Endometrium (tissue), 2 donors: ENCODE measurements at regions not wholly inside any gene's neighbourhood (a gene's known extent, or its start where the extent isn't known, plus 50 kb on each side); places are given as distances from the start of the nearest gene placed in this dataset.
"Not testable (repeated sequence)": the region's sequence is repeated elsewhere in the genome, so short reads cannot be mapped to it uniquely, and the experiment has no call there.

Experiments used
- FAIRE-seq: peaks from 2 replicates; lab custom pipeline; 2012; peaks lifted over from hg19 to GRCh38; lab: Jason Lieb, UNC
- donor health status: control.
- donor health status: control.

DNA sequence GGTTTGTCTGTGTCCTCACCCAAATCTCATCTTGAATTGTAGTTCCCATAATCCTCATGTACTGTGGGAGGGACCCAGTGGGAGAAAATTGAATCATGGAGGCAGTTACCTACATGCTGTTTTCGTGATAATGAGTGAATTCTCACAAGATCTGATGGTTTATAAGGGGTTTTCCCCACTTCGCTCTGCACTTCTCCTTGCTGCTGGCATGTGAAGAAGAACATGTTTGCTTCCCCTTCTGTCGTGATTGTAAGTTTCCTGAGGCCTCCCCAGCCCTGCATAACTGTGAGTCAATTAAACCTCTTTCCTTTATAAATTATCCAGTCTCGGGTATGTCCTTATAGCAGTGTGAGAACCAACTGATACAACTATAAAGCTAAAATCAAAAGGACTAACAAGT lies 60.2 kb upstream of the RPL38 start:
- FAIRE-seq = not testable (repeated sequence)

DNA sequence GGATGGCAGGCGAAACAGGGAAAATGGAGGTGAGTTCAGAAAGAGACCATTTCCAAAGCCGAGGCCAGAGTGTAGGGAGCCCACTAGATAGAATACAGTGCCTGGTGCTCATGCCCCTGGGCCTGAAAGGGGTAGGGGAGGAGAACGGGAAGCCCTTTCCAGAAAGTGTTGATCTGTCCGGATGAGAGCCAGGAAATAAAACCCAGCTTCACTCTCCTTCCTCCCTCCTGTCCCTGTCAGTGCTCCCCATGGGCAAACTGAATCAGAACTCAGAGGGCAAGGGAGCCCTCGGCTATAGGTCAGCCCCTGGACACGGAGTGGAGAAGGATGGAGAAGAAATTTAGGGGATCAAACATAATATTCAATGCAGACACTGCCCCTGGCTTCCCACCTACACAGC lies 57.7 kb upstream of the RPL38 start:
- no peak for FAIRE-seq

DNA sequence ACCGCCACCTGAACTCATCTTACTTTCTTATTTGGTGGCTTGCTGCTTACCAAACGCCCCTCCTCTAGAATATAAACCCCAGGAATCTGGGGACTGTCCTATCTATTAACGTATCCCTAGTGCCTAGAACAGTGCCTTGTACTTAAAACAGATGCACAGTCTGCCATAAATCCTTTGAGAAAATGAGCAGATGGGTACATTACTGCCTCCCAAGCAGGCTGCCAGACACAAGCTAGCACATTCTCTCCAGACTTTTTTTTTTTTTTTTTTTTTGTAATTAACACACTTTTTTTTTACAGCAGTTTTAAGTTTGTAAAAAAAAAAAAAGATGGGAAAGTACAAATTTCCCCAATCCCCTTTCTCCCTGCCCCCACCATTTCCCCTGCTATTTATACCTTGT lies 57.3 kb upstream of the RPL38 start:
- FAIRE-seq = no peak

DNA sequence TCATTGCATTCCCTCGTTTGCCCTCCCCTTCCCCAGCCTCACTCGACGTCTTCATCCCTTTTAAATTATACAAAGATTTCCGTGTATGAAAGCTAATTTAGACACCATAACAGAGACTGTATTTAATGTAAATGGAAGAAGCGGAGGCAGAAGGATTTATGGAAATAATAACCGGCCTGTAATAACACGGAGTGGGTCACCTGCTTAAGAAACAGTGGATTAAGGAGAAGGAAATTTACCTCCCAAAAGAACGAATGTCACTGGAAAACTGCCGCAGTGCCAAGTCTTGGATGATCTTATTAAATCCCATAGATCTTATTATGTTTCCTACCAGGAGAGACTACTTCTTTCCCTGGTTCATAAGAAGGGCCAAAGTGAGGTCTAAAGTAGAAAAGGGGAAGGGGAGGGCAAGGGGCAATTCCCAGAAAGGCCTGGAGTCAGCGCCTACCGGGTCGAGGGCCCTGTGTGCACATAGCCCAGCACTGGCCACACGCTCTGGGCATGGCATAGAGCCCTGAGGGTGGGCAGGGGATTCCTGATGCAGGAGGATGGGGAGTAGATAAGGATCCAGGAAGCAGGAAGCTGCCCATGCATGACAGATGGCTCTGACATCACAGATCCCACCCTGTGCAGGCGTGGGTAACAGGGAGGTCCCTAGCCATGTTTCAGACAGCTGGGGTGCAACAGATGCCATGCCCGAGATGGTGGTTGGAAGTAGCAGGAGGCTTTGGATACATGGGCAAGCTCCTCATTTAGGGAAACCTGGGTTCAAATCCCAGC lies 56.2 kb upstream of the RPL38 start:
- no peak for FAIRE-seq

DNA sequence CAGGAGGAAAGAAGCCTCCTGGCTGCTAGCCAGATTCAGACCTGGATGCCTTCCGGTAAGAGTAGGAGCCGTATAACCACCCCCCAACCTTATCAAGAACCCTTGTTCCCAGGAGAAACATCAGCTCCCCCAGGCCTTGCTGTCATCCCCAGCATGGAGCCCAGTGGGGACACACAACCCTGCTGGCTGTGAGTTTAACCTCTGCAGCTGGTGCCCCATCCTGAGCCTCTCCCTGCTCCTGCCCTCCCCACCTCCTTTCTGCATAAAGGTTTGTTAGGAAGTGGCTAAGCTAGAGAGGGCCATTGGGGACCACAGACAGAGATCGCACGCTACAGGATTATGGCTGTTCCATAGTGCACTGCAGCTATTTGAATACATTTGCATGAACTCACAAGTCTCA lies 55.5 kb upstream of the RPL38 start:
- no peak for FAIRE-seq

DNA sequence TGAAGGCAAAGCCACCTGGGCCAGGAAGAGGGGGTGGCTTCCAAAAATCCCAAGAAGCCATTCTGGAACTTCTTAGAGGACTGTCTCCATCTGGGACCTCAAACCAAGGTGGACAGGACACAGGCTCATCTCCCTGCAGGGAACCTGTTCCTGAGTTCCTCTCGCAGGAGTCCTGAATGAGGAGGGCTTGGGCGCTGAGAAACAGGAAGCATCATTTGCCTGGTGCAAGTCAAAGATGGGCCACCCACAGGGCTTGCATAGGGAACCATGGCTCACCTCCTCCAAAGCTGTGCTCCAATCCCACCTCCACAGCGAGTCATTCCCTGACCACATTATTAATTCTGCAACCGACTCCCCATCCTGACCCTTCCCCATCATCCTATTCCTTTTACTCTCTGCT lies 55.0 kb upstream of the RPL38 start:
- no peak for FAIRE-seq

DNA sequence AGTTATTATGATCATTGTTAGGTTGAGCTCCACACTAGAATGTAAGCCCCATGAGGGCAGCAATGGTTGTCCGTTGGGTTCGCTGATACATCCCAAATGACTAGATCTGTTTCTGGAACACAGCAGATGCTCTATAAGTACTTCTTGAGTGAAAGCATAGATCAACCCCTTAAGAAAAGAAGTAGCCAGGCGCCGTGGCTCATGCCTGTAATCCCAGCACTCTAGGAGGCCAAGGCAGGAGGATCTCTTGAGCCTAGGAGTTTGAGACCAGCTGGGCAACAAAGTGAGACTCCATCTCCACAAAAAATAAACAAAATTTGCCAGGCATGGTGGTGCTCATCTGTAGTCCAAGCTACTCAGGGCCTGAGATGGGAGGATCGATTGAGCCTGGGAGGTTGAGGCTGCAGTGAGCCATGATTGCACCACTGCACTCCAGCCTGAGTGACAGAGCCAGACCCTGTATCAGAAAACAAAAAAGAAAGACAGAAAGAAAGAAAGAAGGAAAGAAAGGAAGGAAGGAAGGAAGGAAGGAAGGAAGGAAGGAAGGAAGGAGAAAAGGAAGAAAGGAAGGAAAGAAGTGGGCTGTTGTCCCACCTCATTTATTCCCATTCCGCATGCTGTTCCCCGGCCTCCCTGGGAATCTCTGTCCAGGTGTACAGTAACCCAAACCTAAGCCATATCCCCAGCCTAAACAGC lies 54.4 kb upstream of the RPL38 start:
- FAIRE-seq = no peak

DNA sequence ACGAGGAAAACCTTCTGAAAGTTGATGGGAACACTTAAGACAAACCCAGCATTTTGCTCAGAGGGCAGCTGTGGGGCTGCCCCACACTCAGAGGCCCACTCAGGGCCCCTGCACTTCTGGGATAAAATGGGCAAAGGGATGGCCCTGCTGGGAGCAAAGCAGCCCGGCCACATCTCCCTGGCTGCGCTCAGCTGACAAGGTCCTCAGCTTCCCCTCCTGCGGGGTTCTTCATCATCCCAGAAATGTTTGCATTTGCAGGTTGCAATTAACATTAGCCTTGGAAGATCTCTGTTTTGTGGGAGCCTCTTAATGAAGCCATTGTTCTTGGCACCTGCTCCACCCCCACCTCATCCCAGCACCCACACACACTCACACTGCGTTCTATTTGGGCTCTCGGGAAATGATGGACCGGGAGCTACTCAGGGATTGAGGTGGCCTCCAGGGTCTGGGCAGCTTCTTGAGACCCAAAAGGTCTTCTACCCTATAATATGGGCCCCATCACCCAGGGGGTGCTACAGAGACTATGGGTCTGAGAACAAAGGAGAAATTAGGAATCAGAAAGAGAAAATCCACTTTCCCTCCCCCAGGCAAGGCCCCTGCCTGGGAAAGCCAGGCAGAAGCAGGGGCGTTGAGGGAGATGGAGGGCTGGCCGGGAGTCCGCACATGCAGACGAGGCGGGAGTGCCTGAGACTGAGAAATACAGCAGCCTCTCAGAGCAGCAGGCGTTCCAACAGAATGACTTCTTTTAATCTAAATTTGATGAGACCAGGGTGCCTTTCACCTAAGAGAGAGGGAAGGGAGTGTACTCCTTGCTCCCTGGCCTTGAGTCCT lies 53.7 kb upstream of the RPL38 start:
- no peak for FAIRE-seq

DNA sequence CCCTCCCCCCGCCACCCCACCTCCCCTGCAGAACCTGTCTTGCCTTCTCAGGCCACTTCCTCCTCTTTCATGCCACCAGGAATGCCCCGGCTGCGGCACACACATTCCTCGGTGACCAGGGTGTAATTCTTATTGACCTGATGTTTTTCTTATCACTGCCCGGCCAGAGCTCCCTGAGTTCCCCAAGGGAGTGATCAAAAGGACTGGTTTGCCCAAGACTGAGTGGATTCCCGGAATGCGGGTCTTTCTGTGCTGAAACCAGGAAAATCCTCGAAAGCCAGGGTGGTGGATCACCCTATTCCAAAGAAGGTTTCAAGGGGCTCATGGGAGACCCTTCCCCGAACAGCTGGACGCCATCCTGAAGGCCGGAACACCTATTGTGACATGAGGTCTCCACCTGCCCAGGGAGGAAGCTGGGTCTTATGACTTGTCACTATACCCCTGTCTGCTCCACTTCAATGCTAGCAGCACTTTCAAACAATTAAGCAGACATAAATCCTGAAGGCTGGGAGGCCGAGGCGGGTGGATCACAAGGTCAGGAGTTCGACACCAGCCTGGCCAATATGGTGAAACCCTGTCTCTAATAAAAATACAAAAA lies 53.0 kb upstream of the RPL38 start:
- no peak for FAIRE-seq

DNA sequence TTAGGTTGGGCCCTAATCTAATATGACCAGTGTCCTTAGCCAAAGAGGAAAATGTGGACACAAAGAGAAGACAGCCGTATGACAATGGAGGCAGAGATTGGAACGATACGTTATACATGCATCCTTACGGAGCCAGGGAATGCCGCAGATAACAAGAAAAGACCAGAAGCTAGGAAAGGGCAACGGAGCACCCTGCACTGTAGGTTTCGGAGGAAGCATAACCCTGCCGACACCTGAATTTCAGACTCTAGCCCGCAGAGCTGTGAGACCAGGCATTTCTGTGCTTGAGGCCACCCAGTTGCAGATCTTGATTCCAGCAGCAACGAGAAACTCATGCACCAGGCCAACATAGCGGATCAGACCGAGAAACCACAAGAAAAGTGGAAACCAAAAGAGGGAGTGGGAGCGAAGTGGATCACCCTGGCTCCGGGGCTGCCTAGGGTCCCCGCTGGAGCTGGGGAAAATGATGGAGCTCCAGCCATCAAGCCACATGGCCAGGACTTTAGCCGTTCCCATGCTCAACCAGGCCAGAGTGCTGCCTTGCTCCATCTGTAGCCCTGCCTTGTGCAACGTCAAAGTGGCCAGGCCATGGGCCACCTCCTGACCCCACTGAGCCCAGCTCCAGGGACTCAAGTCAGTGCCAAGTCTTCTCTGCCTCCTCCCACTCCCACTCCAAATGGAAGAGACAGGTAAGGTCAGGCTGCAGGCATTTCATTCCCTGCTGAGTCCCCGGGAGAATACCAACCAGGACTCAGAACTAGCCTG lies 51.7 kb upstream of the RPL38 start:
- no peak for FAIRE-seq

DNA sequence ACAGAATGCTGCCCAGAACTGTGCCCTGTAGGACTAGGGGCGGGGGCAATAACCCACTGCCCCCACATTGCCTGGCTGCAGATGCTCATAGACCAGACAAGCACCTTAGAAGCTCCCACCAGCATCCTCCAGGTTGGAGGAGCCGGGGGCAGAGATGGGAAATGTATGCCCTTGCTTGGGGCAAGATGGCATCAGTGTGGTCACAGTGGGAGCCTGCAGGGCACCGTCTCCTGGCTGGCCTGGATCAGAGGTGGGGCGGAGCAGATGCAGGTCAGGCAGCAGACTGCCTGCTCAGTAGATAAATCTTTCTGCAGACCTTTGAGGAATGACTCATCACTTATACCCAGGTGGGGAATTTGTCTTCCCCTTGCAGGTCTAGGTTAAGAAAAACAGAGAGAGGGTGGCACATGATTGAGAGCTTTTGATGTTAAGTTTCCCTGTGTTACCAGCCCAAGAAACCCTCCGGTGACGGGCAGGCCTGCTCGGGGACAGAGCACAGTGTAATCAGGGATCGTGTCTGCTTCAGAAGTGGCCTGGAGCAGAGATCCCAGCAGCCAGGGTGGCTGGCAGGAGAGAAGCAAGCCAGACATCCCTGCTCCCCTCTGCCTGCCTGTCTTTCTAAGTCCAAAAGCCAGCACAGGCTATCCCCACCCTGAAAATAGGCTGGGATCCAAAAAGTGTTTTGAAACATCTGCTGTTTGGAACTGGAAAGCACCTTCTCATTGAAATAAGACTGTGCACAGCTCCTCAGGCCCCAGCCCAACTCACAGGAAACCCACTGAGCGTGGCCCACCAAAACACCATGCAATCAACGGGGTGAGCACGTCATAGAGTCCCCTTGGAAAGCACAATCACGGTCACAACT lies 50.7 kb upstream of the RPL38 start:
- FAIRE-seq = no peak

DNA sequence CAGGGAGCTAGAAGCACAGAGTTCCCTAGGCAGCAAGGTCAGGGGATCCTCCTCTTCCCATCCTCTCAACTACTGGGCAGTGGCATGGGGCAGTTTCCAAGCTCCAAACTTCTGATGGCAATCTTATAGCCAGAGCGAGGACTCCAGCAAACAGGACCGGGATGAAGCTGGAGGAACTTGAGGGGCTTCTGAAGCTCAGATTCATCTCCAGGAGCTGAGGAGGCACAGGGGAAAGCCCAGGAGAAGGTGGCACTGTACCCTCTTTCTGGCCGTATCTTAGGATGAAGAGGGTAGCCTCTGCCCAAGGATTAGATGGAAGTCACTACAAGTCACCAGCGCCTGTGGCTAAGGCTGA lies 50.0 kb upstream of the RPL38 start:
- no peak for FAIRE-seq
